Activated CD8-positive, alpha-beta memory T cell treated with anti-CD3 and anti-CD28 coated beads for 36 hours (primary cell): ENCODE measurements at regions not wholly inside any gene's neighbourhood (a gene's known extent, or its start where the extent isn't known, plus 50 kb on each side); places are given as distances from the start of the nearest gene placed in this dataset.

Experiments used
- CTCF ChIA-PET: fragments of 350-600 bp; sonication (Branson Sonifier 250); formaldehyde crosslinking; loops from one replicate; lab custom pipeline; 2021; ENCODE audit warnings: antibody characterized with exemption; lab: Charles Lee
- POLR2A ChIA-PET: fragments of 350-600 bp; sonication (Branson Sonifier 250); formaldehyde crosslinking; loops from one replicate; lab custom pipeline; 2021; ENCODE audit warnings: antibody characterized with exemption; lab: Charles Lee

DNA sequence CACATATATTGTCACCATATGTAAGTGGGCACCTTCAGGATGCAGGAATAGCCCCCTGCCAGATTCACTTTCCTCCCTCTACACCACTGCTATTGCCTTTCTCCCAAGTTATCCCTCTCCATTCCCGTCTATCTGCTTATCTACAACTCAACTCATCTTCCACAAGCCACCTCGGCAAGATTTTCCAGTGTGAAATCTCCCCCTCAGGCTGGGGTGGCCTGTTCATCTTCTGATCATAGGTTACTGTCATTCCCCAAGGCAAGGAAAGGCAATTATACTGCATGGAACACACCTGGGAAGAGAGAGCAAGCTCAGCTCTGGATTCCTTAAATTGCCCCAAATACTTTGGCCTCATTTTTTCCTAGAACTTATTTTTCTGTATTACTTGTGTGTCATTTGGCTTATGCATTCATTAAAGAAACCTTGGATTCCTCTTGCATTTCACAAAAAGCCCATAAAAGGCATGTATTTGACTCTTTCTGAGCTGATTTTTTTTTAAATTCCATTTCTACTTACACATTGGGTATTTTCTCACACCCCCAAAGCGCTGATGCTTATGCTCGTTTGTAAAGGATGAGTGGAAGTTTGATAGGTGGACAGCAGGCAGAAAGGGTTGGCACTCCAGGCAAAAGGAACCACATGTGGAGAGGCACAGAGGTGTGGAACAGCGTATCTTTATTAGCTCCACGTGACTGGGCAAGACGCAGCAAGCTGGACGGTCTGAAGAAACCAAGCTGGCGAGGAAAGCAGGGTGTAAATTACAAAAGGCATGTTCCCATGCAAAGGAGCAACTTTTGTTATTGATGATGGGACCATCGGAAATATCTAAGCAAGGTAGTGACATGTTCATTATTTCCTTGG, 169.7 kb upstream of the RAB4A start:
- CTCF ChIA-PET = no interaction called here

DNA sequence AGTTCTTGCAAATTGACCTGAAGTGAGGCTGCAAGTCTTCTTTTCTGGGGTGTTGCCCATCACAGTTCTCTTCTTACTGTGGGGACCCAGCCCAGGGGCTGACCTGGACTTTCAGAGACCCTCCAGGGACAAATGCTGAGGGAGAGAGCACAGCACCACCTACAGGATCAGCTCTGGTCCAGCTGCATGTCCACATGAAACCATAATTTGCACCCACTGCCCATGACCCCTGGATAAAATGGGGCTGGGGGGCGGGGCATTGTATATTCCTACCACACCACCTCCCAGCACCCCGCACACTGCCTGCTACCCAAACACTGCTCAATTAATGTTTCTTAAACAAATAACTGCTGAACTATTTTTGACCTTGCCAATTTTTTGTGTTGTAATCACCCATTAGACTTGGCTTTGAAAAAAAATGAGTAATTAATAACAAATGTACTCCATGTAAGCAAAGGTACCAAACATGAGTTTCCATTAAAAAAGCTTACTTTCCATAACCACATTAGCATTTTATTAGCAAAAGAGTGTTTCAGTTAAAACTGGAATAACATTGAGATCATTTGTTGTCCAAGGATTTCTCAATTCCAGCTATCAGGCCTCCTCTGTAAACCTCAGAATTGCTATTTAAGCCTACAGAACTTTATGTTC, 168.0 kb upstream of the RAB4A start:
- ChIA-PET CTCF (no interaction called here), POLR2A (no interaction called here)

More for the DNA sequence above, 169.7 kb upstream of the RAB4A start:
- POLR2A ChIA-PET = no interaction called here

DNA sequence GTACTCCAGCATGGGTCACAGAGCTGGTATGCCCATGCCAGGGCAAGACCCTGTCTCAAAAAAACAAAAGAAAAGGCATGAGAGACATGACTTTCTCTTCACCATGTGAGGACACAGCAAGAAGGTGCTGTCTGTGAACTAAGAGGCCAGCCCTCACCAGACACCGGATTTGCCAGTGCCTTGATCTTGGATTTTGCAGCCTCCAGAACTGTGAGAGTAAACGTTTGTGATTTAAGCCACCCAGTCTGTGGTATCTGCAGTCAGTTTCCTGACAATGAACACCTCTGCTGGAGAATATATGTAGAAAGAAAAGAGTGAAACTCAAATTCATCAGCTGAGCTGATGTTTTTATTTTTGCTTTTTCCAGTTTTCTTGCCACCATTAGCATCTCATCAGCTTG, 166.3 kb upstream of the RAB4A start:
- CTCF ChIA-PET = no interaction called here

DNA sequence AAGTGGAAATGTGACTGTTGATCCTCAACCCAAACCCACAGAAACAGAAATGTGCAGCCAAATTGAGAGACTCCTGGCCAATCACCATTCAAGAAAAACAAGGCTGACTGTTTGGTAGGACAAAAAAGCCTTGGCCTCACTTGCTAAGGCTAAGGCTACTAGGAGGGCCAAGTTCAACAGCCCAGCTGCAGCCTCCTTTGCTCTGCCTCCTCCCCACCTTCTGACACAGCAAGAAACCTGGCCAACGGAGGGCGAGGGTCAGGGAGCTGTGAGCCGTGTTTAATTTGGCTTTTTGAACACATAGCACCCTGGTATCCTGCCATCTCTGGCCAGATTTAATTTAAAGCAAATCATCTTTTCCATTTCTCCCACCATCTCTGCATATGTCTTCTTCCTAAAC, 165.8 kb upstream of the RAB4A start:
- CTCF ChIA-PET = no interaction called here
- POLR2A ChIA-PET = no interaction called here

More for the DNA sequence above, 166.3 kb upstream of the RAB4A start:
- POLR2A ChIA-PET = no interaction called here

DNA sequence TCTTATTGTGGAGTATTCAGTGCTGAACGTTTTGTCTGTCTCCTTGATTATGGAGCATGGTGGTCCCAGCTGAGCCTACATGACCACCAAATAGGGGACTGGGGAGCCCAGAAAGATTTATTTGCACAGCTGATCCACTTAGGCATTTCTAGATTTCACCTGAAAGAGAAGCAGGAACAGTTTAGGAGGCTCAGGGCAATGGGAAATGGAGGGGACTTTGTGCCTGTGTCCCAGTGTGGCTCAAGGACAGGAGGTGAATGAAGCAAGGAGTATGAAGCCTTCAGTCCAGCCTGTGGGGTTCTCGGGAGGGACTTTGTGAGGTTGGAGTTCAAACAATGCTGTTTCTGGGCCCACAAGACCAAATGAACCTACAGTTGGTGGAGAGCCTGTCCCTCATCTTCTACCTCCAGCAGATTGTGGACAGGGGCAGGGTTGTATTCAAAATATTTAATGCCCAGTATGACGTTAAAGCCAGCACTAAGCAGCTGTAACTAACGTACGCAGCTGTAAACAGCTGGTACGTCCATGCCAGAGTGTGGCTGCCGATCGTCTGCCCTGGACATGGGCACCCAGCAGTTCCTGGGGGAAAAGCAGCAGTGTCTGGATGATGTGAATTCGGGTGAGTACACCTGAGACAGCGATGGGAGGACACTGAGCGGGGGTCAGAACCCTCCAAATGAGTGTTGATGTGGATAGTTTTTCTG, 164.9 kb upstream of the RAB4A start:
- ChIA-PET POLR2A (no interaction called here), CTCF (no interaction called here)

DNA sequence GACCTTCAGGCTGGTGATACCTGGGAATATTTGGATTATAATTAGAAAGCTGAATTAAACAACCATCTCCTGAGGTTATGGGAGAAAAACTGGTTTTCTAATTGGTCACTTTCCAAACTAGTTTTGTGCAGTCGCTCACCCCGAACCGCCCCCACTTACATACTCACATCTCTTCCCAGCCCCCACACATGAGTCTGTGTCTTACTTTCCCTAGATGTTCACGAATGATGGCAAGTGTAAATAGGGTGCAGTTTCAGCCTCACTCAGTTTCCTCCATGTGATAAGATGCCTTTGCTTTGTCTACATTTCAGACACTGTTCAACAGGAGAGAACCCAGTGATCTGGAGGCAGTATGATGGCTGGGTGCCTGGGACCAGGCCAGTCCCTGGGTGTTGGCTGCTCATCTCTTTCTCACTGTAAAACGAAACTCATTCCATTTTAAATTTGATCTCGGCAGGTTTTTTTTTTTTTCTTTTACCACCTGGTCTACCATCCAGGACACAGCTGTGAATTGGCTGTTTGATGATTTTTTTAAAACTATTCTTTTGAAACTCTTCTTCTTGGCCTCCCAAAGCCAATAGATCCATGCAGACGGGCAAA, 164.3 kb upstream of the RAB4A start:
- ChIA-PET CTCF (no interaction called here), POLR2A (interaction anchor here (0.5 kb wide), 1 partner anchor 117 kb away, joined by 3 read pairs; no protein-coding TSS in a partner anchor)

DNA sequence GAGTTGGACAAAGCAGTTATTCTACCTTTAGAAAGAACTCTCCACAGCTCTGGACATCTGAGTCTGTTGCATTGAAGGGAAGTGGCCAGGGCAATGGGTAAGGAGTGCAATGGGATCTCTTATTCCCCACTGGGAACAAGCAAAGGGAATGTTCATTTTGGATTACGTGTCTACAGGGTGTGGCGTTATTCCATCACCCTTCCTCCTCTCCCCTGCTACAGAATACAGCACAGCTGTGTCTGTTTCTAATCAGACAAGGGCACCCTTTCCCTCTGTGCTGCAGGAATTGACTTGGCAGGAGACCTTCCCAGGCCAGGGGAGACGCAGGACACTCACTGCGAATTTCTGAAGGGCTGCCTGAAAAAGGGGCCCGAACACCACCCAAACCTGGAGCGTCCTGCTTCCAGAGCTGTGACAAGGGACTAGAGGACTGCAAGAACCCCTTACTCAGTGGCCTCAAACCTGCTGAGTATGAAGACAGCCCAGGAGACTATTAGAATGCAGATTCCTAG, 163.6 kb upstream of the RAB4A start:
- POLR2A ChIA-PET = interaction anchor here (0.5 kb wide), 1 partner anchor 117 kb away, joined by 3 read pairs; no protein-coding TSS in a partner anchor
- CTCF ChIA-PET = no interaction called here

DNA sequence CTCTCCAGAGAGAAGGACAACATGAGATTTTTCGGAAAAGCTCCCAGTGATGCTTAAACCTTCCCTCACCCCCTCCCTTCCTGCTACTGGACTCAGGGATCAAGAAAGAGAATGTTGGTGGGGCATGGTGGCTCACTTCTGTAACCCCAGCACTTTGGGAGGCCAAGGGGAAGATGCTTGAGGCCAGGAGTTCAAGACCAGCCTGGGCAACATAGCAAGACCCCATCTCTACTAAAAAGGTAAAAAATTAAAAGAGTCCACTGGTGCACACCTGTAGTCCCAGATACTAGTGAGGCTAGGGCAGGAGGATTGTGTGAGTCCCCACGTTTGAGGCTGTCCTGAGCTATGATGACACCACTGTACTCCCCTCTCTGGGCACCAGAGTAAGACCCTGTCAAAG, 162.9 kb upstream of the RAB4A start:
- ChIA-PET POLR2A (no interaction called here), CTCF (interaction anchor here (0.5 kb wide), 1 partner anchor 1117 kb away, joined by 4 read pairs; no protein-coding TSS in a partner anchor)

DNA sequence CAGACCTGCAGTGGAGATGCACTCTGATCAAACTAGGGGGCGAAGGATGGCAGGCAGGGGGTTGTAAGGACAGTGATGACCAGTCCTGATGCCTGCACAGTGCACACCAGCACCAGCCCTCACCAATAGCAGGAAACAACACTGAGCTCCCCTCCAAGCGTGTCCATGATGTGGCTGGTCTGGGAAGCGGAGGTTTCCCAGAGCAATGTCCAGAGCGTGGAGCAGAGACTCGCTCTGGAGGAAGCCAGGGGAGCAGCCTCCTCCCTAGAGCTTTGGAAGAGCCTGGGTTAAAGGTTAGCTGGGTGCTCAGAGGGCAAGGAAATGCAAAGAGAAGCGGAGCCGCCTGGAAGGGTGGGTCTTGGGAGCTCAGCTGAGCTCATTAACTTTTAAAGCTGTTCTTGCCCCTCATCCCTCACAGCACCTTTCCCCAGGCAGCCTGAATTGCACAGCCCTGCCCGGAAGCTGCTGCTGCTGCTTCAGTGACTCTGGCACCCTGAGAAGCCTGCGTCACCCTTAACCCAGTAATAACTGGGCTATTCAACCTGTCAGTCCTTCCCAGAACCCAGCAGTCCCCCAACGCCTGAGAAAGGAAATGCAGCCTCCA, 162.2 kb upstream of the RAB4A start:
- ChIA-PET CTCF (no interaction called here), POLR2A (no interaction called here)

DNA sequence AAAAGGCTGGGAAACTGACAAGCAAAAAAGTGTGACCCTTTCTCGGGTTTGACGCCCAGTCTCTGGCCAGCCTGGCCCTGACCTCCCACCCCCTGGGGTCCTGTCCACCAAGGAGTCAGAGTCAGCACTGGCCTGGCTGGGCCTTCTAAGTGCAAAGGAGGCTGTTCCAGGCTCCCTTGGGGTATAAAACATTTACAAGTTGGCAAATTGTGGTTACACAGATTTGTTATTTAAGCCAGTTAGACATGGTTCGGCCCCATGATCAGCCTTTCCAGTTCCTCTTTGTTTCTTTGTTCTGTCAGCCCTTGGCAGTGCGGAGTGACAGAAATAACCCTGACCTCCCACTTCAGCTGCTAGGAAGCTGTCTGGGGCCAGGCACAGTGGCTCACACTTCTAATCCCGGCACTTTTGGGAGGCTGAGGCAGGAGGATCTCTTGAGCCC, 161.6 kb upstream of the RAB4A start:
- POLR2A ChIA-PET = no interaction called here
- CTCF ChIA-PET = no interaction called here

DNA sequence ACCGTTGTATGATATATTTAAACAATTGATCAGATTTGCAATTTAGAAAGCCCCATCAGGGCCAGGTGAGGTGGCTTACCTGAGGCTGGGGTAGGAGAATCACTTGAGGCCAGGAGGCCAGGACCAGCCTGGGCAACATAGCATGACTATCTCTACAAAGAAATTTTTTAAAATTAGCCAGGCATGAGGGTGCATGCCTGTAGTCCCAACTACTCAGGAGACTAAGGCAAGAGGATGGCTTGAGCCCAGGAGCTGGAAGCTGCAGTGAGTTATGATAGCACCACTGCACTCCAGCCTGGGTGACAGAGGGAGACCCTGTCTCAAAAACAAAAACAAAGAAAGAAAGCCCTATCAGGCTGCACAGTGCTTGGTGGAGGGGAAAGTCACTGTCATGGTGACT, 159.9 kb upstream of the RAB4A start:
- ChIA-PET CTCF (no interaction called here), POLR2A (no interaction called here)

DNA sequence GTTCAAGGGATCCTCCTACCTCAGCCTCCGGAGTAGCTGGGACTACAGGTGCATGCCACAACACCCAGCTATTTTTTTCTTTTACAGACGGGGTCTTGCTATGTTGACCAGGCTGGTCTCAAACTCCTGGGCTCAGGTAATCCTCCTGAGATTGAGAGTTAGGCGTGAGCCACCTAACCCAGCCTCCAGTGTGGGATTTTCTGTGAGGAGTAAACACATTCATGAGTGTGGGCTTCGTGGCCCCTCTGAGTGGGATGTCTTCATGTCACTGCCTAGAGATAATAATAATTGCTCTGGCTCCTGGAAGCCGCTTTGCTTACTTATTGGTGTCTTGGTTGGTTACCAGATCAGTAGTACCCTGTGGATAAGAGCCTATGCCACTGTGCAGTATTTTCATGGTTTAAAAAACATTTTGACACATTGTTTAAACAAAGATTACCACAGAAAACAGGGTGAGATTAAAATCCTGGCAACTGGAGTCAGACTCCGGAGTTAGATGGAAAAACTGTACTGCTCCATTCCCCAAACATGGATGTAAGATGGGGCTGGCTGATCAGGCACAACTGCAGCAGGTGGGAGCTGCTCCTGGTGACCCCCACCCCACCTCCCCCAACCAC, 159.1 kb upstream of the RAB4A start:
- POLR2A ChIA-PET = no interaction called here
- CTCF ChIA-PET = no interaction called here

DNA sequence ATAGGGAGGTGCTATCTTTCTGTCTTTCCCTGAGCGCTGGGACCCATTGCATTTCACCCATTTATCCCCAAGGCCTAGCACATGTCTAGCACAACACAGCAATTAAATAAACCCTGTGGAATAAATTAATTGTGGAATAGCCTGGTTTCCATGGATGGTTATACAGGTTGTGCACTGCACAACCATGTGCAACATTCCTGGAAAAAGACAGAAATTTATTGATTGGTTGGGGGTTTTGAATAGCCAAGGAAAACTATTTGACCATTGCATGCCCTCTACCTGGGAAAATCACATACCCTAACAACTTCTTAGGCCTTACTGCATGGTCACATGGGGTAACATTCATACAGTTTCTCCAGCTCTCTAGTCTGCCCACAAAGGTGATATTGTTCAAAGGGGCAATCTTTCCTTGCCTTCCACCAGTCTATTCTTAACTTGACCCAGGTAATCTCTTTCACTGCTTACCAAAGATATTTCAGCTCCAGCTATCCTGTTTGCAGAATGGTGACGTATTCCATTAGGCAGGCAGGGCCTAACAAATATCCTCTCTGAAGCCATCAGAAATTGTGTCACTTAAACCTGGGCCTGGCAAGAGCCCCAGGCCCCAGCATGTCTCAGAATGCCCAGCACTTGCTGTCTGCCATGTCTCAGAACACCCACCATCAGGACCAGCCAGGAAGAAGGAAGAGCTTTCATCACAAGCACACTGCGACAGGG, 157.9 kb upstream of the RAB4A start:
- ChIA-PET POLR2A (no interaction called here), CTCF (no interaction called here)

DNA sequence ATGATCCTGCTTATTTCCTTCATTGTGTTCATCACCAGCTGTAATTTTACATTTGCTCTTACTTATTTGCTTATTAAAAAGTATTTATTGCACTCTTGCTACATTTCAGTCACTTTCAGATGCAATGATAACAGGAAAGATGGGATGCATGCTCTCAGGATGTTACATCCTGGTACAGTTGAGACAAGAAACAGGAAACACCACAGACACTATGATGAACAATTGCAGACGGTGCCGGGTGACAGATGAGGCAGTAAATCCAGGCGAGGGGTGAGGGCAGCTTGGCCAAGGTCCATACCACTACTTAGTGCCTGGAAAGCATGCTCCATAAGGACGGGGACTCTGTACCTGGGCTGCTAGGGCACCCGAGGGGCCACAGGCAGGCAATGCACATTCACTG, 156.6 kb upstream of the RAB4A start:
- ChIA-PET POLR2A (no interaction called here), CTCF (no interaction called here)

DNA sequence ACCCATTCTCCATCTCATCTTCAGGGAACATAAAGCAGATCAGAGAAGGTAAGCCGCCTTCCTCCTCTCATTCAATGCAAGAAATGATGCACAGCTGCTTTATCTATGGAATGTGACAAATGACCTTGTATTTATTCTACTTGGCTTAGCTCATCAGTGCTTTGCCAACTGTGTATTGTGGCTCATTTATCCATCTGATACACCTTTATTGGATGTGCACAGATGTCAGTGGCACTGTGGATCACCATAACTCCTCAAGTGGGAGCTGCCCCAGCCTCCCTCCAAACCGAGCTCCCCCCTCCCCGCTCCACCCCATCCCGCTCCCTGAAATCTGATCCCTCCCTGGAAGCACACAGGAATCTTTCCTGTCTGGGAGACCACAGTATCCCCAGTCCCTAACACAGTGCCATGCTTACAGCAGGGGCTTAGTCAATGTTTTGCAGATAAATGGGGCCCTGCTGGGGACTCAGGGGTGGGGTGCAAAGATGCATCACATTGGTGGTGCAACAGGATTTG, 156.0 kb upstream of the RAB4A start:
- CTCF ChIA-PET = no interaction called here
- POLR2A ChIA-PET = no interaction called here

DNA sequence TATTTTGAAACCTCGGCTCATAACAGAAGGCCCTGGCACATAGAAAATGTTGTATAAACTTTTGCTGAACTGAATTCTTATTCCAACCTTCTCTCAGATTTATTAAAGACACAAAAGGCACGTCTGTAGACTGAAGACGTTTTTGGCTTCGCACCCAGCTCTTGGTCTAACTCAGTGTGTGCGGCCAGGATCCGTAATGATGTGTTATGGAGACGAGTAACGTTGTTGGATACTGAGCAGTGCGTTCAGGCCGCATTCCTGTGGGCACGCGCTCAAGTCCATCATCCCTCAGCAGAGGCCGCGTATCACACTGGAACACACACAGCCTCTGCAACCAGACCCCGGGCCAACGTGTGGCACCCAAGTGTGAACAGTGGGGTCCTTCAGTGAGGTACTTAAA, 154.8 kb upstream of the RAB4A start:
- ChIA-PET POLR2A (no interaction called here), CTCF (interaction anchor here (0.7 kb wide), 1 partner anchor 363 kb away, joined by 4 read pairs; no protein-coding TSS in a partner anchor)

DNA sequence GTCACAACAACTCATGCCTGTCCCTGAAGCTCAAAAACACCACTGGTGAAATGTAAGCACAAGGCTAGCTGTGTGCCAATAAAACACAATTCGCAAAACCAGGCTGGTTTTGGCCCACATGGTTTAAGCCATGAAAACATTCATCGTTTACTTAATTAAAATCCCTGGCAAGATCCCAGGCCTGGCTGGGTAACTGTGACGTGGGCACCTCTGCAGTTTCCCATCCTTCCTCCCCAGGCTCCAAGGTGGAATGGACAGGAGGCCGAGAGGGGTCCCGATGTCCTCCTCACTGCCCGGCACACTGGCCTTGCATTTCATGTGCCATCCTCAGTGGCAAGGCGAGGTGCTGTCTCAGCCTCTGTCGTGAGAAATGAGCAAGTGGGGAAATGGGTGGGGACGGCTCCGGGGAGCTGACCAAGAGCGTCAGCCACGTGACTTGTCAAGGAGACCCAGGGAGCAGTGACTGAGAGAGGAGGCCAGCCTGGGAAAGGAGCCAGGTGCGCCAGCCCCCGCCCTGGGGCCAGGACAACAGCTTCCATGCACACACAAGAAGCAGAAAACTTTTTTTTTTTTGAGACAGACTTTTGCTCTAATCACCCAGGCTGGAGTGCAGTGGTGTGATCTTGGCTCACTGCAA, 153.1 kb upstream of the RAB4A start:
- CTCF ChIA-PET = no interaction called here

More for the DNA sequence above, 153.1 kb upstream of the RAB4A start:
- POLR2A ChIA-PET = no interaction called here
